ENCODE measurements at regions not wholly inside any gene's neighbourhood (a gene's known extent, or its start where the extent isn't known, plus 50 kb on each side); places are given as distances from the start of the nearest gene placed in this dataset.

- TF ChIP-seq CTCF (IDR thresholded peaks at IDR 0.05; ENCODE audit: borderline replicate concordance, extremely low read depth, low read length, poor library complexity, severe bottlenecking): no peak
- TF ChIP-seq EZH2 (IDR thresholded peaks at IDR 0.05; ENCODE audit: borderline replicate concordance, low read depth, low read length, severe bottlenecking): no peak
These were observed 358.3 kb upstream of the C16orf82 start for GRCh38 chr16:26708428-26708827.

Measured in DND-41 (cell line).